GM19452 (cell line): ENCODE measurements at regions not wholly inside any gene's neighbourhood (a gene's known extent, or its start where the extent isn't known, plus 50 kb on each side); places are given as distances from the start of the nearest gene placed in this dataset.

Experiments
- ATAC-seq: cut with Tn5 transposase; IDR thresholded peaks from one replicate; pipeline ENCODE4 v1.9.1; 2021; ENCODE audit not compliant: unreplicated experiment

DNA sequence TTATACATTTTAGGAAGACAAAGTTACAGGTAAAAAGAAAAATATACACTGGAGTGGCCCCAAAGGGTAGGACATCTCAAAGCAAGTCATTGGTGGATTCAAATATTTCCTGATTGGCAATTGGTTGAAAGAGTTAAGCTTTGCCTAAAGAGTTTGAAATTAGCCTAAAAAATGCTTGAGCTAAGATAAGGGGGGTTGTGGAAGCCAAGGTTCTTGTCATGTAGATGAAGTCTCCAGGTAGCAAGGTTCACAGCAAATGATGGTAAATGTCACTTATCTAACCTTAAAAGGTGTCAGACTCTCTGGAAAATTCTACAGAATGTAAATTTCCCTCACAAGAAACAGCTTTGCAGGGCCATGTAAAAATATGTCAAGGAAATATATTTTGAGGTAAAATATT, 596.7 kb downstream of the FAT4 start:
- ATAC-seq: no peak

DNA sequence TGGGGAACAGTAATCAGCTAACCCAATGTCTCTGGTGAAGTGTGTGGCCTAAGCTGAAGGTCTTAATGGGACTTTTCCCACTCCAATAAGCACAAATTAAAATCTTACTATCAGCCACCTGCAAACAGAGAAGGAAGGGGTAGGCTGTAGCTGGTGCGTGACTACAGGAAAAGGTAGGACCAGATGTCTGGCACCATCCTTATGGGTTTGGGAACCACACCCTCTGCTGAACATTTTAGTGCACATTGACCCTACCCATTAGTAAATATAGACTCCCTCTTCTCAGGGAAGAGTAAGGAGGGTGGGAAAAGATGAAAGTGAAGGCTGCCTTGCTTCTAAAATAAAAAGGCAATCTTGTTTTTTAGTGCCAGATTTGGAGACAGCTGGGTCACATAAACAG, 602.8 kb downstream of the FAT4 start:
- ATAC-seq: no peak

- ATAC-seq: no peak
Observed at GRCh38 chr4:125928652-125929051, 613.9 kb downstream of the FAT4 start.

GRCh38 chr4:125938541-125938940, 623.8 kb downstream of the FAT4 start:
- no peak for ATAC-seq

DNA sequence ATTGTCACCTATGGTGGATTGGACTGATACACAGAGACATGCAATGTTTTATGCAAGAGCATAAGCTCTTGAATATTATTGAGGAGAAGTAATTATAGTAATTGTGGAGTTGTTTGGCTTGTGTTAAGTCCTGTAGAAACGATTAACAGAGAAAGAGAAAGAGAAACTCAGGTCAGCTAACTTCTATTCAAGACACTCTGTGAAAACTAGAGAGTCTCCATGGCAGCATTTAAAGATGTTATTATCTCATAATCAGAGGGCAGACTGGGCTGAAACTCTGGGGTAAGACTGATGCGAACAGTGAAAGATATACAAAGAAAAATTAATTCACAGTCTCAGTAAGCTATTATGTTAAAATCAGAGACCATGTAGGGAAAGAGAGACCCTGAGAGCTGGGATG, 625.7 kb downstream of the FAT4 start:
- no peak for ATAC-seq

DNA sequence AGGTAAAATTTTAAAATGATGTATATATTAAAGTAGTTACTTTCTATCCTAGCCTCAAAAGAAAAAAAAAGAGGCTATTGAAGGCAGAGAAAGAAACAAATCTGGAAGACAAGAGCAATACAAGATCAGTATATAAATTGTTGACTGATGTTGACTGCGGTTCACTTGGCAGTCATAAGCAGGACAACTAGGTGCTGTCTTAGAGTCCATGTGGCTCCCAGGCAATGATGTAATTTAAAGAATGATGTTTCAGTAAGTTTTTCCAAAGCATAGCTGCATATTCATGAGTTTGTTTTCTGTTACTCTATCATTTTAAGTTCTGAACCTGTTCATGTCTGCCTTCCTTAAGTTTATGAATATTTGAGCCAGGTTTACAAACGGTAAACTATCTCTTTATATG, 630.2 kb downstream of the FAT4 start:
- ATAC-seq: no peak

GRCh38 chr4:125948021-125948420, 633.3 kb downstream of the FAT4 start:
- ATAC-seq: no peak

DNA sequence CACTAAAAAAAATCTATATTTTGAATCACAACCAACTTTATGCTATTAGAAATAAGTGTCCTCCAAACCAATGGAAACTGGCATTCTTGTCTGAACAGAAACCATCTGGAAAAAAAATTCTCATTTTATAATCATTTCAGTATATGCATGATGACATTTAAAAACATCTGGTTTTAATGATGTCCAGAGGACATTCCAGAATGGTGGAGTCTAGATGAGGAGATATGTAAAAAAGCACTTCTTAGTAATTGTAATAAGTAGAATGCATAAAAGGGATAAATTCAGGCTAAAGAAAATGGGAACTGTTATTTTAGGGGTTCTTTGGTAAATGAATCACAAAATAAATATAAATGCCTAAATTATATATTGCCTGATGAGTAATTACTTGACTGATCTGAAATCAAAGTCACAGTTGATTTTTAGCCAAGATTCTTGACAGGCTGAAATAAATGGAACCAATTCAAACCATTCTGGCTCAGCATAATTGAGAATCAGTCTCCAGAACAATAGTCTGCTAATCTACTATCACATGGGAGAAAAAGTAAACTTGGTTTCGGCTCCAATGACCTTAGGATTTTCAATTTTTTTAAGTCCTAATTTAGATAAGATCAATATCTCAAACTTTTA, 636.6 kb downstream of the FAT4 start:
- no peak for ATAC-seq

GRCh38 chr4:125952631-125953030, 637.9 kb downstream of the FAT4 start:
- no peak for ATAC-seq

DNA sequence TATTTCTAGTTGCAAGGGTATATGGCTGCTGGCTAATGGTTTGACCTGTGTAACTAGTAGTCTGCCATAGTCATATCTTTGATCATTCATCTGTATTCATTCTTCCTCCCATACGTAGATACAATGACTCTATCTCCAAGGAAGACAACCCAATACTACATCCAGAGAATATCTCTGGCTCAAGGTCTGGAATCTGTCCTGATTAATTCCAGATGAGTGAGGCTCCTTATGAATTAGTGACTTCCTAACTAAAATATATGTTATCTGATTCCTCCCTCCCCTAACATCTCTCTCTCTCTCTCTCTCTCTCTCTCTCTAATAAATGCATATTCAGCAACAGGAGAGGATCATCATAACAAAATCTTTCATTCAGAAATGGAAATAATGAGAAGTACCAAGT, 641.5 kb downstream of the FAT4 start:
- no peak for ATAC-seq

DNA sequence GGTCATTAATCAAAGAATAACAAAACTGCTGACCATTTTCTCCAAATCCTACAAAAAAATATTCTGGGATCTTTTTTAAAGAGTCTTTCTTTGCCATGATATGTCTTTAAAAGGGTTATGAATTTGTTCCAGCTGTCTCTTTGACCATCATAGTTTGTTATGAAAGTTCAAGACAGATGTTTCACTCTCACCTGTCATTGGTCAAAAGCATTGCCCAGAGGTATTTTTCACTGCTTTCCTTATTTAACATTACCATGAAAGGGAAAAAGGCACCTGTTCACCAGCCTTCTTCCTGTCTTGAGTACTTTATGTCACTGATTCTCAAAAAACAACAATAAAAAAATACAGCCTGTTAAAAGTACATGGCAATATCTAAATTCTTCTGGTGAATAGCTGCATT, 643.8 kb downstream of the FAT4 start:
- ATAC-seq: no peak

- no peak for ATAC-seq
Observed at GRCh38 chr4:125961626-125962025, 646.9 kb downstream of the FAT4 start.

DNA sequence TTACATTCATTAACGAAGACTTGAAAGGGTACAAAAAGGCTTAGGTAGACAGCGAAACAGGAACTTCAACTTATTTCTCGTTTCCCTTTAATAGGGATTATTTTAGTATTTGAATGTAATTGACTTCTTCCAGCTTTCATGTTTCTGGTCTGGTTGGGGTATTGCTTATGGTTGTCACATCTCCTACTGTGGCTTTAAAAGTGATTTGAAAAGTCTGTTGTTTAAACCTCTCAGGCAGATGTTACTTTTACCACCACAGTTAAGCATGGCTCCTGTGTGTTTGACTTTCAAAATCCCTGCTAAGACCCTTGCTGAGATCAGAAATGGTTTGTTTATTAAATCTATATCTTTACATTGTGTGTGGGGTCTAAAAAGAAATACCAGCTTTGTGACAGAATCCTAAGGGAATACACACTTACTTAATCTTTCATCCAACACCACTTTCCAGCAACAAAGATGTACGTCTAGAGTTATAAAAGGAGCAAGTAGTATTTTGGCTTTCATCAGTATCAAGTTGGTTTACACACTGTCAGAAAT, 661.2 kb downstream of the FAT4 start:
- ATAC-seq: no peak

DNA sequence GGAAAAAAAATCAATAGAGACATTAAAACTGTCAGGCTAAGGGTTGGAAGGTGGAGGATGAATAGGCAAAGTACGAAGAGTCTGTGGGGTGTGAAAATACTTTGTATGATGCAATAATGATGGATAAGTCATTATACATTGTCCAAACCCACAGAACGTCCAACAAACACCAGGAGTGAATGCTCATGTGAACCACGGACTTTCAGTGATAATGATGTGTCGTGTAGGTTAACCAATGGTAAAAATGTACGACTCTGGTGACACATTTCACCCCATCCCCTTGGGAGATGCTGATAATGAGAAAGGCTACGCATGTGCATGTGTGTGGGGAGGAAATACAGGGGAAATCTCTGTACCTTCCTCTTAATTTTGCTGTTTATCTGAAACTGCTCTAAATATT, 665.2 kb downstream of the FAT4 start:
- no peak for ATAC-seq

- no peak for ATAC-seq
Observed at GRCh38 chr4:125983168-125983567, 668.4 kb downstream of the FAT4 start.

GRCh38 chr4:125985856-125986255, 671.1 kb downstream of the FAT4 start:
- ATAC-seq: no peak

DNA sequence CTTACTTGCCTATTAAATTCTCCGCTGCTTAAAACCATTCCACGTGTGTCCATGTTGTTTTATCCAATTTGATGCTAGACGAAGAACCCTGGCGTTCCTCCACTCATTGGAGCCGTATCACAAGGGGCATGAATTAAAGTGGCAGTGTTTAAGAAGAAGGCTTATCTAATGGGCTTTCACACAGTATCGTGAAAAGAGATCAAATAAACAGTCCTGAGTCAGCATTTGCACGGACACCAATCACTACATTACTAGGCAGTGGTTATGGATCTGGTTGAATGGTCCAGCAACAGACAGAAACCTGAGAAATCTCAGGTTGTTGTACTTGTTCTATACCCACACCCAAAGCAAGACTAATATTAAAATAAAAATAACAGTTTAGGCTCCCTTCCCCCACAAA, 671.6 kb downstream of the FAT4 start:
- no peak for ATAC-seq

DNA sequence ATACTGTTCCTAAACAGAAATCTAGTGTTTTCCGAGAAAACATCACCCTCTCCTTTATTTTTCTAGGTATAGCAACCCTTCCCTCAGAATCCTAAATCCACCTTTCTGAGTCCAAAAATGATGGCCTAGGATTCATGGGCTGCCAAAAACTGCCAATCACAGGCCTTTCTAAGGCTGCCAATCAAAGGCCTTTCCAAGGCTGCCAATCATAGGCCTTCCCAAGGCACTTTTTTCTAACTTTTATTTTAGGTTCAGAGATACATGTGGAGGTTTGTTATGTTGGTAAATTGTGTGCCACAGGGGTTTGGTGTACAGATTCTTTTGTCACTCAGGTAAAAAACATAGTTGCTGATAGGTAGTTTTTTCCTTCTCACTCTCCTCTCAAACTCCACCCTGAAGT, 673.7 kb downstream of the FAT4 start:
- ATAC-seq: no peak

DNA sequence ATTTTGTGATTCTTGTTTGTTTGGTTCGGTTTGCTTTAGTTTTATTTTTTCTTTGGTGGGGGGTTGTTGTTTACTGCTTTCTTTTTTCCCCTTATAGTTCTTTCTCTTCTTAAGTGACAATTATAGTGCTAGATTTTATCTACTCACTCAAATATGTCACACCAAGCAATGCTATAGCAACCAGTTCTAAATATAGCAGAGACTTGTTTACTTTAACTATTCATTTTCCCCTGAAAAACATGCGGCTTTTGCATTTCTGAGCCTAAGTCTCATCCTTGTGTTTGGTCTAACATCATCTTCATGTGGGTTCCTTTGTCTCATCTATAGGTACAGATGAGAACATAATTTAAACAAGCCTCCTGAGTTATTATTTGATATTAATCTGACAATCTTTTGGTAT, 676.6 kb downstream of the FAT4 start:
- ATAC-seq: no peak

DNA sequence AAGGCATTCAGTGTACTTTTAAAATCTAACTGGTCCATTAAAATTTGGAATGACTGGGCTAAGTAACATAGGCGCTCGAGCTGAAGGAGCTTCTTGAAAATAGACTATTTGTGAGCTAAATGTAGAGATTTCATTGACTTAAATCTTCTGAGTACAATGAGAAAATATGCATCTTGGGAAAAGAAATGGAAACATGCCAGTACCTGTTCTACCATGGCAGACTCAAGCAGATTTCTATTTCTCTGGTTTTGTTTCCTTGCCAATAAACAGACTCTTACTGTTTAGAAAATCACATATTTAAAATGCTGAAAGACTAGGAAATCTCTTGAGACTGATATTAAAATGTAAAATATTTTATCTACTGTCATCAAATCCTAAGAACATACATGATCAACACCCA, 678.1 kb downstream of the FAT4 start:
- no peak for ATAC-seq

DNA sequence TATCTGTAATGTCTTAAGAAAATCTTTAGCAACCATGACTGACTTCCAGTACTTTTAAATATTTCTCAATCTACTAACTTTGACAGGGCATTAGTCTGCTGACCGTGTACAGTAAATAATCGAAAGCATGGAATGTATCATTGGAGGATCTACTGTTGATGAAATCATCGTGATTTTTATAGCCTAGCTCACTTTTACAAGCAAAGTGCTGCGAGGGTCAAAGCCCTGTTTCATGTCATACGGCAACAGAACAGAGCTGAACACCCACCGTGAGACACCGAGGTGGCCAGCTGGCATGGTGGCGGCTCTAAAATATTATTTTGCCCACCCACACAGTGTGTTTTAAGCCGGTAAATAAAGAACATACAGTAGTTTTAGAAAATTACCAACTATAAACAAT, 679.3 kb downstream of the FAT4 start:
- no peak for ATAC-seq

DNA sequence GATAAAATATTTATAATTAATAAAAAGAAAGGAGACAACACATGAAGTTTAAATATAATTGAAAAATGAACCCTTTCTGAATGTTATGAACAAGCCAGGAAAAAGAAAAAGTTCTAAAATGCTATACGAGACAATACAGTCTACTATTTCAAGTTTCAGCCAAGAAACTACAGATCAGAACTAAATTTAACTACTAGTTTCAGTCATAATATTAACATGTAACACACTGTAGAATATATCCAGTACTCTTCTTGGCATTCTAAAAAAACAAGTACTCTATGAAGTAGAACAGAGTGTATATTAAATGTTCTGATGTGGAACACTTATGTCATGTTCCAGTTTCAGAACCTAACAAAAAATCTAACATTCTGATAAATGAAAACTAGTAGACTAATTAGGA, 679.7 kb downstream of the FAT4 start:
- no peak for ATAC-seq

GRCh38 chr4:126004941-126005340, 690.2 kb downstream of the FAT4 start:
- no peak for ATAC-seq
